Osteoblast (primary cell): ENCODE measurements at regions not wholly inside any gene's neighbourhood (a gene's known extent, or its start where the extent isn't known, plus 50 kb on each side); places are given as distances from the start of the nearest gene placed in this dataset.

Source experiments
- DNase-seq: peaks from one replicate; pipeline ENCODE4 v3.0.0; 2011; ENCODE audit warnings: low spot score, mixed read lengths; ENCODE audit not compliant: insufficient read length; ENCODE audit errors: missing footprints
- H2AFZ ChIP-seq: 2 replicates; pipeline ENCODE4 v1.6.0; 2011; ENCODE audit warnings: mild to moderate bottlenecking, low read length
- H3K27ac ChIP-seq: 2 replicates; pipeline ENCODE4 v1.5.1; 2011; ENCODE audit warnings: mild to moderate bottlenecking, low read depth, low read length, moderate library complexity
- H3K27me3 ChIP-seq: 2 replicates; pipeline ENCODE4 v1.6.0; 2012; ENCODE audit warnings: mild to moderate bottlenecking, control low read depth, inconsistent platforms, low read length, moderate library complexity; ENCODE audit not compliant: insufficient read depth
- H3K36me3 ChIP-seq: 2 replicates; pipeline ENCODE4 v1.5.1; 2011; ENCODE audit warnings: mild to moderate bottlenecking, low read length, control low read depth, moderate library complexity; ENCODE audit not compliant: insufficient read depth
- H3K4me1 ChIP-seq: 2 replicates; pipeline ENCODE4 v1.5.1; 2011; ENCODE audit warnings: mild to moderate bottlenecking, low read length, control low read depth, moderate library complexity; ENCODE audit not compliant: insufficient read depth
- H3K4me2 ChIP-seq: 2 replicates; pipeline ENCODE4 v1.6.0; 2011; ENCODE audit warnings: mild to moderate bottlenecking, low read length; ENCODE audit not compliant: insufficient read depth
- H3K4me3 ChIP-seq: fragments of 200-600 bp; sonication (generic); 3 replicates; pipeline ENCODE4 v1.5.1; 2012; ENCODE audit warnings: mild to moderate bottlenecking, low read length, inconsistent platforms; ENCODE audit not compliant: insufficient read depth
- H3K79me2 ChIP-seq: 2 replicates; pipeline ENCODE4 v1.6.0; 2012; ENCODE audit warnings: mild to moderate bottlenecking, low read length, control low read depth, inconsistent platforms; ENCODE audit not compliant: insufficient read depth
- H3K9me3 ChIP-seq: 2 replicates; pipeline ENCODE4 v1.5.1; 2011; ENCODE audit warnings: low read depth, low read length, control low read depth
- H4K20me1 ChIP-seq: 2 replicates; pipeline ENCODE4 v1.6.0; 2012; ENCODE audit warnings: mild to moderate bottlenecking, low read length, control low read depth; ENCODE audit not compliant: insufficient read depth
- TF ChIP-seq, protein P1 (sequence below): IDR thresholded peaks from 2 replicates; pipeline ENCODE4 v1.5.1; 2011; ENCODE audit warnings: mild to moderate bottlenecking, low read depth, low read length, moderate library complexity; ENCODE audit errors: extremely low read depth

DNA sequence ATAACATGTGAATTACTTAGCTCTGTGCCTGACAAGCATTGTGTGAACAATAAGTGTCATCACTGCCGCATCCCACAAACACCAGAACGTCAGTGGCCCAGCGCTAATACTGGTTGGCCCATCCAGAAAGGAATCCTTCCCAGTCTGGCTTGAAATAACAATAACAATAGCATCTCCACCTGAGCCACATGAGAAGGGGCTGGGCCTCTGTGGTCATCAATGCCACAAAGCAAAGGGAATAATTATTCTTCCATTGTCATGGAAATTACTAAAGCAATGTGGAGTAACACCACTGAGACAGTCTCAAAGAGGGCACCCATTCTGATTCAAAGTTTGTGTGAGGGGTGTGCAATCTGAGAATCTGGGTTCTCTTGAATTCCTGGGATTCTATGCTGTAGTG is 105.7 kb upstream of the INHBA start:
- Histone ChIP-seq H4K20me1 (no peaks in the 10 kb centered on the region), H3K27ac (no peak overlapping the region), H3K4me1 (peaks cover 4% of the 10 kb centered on the region), H3K9me3 (no peaks in the 10 kb centered on the region), H2AFZ (no peak overlapping the region), H3K4me3 (no peak overlapping the region), H3K4me2 (no peak overlapping the region), H3K79me2 (no peaks in the 10 kb centered on the region), H3K36me3 (no peaks in the 10 kb centered on the region), H3K27me3 (no peaks in the 10 kb centered on the region)
- TF ChIP-seq, protein P1, sequence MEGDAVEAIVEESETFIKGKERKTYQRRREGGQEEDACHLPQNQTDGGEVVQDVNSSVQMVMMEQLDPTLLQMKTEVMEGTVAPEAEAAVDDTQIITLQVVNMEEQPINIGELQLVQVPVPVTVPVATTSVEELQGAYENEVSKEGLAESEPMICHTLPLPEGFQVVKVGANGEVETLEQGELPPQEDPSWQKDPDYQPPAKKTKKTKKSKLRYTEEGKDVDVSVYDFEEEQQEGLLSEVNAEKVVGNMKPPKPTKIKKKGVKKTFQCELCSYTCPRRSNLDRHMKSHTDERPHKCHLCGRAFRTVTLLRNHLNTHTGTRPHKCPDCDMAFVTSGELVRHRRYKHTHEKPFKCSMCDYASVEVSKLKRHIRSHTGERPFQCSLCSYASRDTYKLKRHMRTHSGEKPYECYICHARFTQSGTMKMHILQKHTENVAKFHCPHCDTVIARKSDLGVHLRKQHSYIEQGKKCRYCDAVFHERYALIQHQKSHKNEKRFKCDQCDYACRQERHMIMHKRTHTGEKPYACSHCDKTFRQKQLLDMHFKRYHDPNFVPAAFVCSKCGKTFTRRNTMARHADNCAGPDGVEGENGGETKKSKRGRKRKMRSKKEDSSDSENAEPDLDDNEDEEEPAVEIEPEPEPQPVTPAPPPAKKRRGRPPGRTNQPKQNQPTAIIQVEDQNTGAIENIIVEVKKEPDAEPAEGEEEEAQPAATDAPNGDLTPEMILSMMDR, result no peak
- DNase-seq, result no peak

GRCh38 chr7:41803569-41803968 is 100.7 kb upstream of the INHBA start:
- no peaks in the 10 kb centered on the region for H4K20me1 ChIP-seq
- no peaks in the 10 kb centered on the region for H3K9me3 ChIP-seq
- TF ChIP-seq, protein P1, result no peak
- no peak overlapping the region for H3K27ac ChIP-seq
- no peaks in the 10 kb centered on the region for H3K27me3 ChIP-seq
- H3K36me3 ChIP-seq, result no peaks in the 10 kb centered on the region
- no peaks in the 10 kb centered on the region for H3K4me1 ChIP-seq
- no peak overlapping the region for H3K4me2 ChIP-seq
- H3K79me2 ChIP-seq, result no peaks in the 10 kb centered on the region
- no peak overlapping the region for H3K4me3 ChIP-seq
- no peak overlapping the region for H2AFZ ChIP-seq
- no peak for DNase-seq

GRCh38 chr7:41796331-41796730 is 93.4 kb upstream of the INHBA start:
- TF ChIP-seq, protein P1, result no peak

GRCh38 chr7:41795276-41795833 is 92.5 kb upstream of the INHBA start:
- Histone ChIP-seq H3K4me2 (no peak overlapping the region), H3K27me3 (no peaks in the 10 kb centered on the region), H3K79me2 (no peaks in the 10 kb centered on the region), H4K20me1 (no peaks in the 10 kb centered on the region), H3K9me3 (no peaks in the 10 kb centered on the region), H3K4me1 (peaks cover 9% of the 10 kb centered on the region), H3K27ac (no peak overlapping the region), H3K36me3 (no peaks in the 10 kb centered on the region), H3K4me3 (no peak overlapping the region), H2AFZ (peak overlapping the region; percentile 2)
- DNase-seq, result no peak
- TF ChIP-seq, protein P1, result no peak

More at GRCh38 chr7:41796331-41796730, 93.4 kb upstream of the INHBA start:
- H3K9me3 ChIP-seq, result no peaks in the 10 kb centered on the region
- H3K36me3 ChIP-seq, result no peaks in the 10 kb centered on the region
- H3K27me3 ChIP-seq, result no peaks in the 10 kb centered on the region
- H2AFZ ChIP-seq, result no peak overlapping the region
- no peaks in the 10 kb centered on the region for H4K20me1 ChIP-seq
- H3K27ac ChIP-seq, result no peak overlapping the region
- no peaks in the 10 kb centered on the region for H3K79me2 ChIP-seq
- no peak overlapping the region for H3K4me3 ChIP-seq
- H3K4me2 ChIP-seq, result no peak overlapping the region
- peaks cover 9% of the 10 kb centered on the region for H3K4me1 ChIP-seq
- DNase-seq, result no peak
